GM19467 (cell line): ENCODE measurements at regions not wholly inside any gene's neighbourhood (a gene's known extent, or its start where the extent isn't known, plus 50 kb on each side); places are given as distances from the start of the nearest gene placed in this dataset.

ENCODE experiments used
- ATAC-seq: cut with Tn5 transposase; IDR thresholded peaks from one replicate; pipeline ENCODE4 v1.9.1; 2021; ENCODE audit warnings: mild to moderate bottlenecking, moderate library complexity; ENCODE audit not compliant: unreplicated experiment

GRCh38 chr12:17810399-17810798 is 279.6 kb downstream of the RERGL start:
- ATAC-seq = no peak

GRCh38 chr12:17809206-17809605 is 280.8 kb downstream of the RERGL start:
- no peak for ATAC-seq

DNA sequence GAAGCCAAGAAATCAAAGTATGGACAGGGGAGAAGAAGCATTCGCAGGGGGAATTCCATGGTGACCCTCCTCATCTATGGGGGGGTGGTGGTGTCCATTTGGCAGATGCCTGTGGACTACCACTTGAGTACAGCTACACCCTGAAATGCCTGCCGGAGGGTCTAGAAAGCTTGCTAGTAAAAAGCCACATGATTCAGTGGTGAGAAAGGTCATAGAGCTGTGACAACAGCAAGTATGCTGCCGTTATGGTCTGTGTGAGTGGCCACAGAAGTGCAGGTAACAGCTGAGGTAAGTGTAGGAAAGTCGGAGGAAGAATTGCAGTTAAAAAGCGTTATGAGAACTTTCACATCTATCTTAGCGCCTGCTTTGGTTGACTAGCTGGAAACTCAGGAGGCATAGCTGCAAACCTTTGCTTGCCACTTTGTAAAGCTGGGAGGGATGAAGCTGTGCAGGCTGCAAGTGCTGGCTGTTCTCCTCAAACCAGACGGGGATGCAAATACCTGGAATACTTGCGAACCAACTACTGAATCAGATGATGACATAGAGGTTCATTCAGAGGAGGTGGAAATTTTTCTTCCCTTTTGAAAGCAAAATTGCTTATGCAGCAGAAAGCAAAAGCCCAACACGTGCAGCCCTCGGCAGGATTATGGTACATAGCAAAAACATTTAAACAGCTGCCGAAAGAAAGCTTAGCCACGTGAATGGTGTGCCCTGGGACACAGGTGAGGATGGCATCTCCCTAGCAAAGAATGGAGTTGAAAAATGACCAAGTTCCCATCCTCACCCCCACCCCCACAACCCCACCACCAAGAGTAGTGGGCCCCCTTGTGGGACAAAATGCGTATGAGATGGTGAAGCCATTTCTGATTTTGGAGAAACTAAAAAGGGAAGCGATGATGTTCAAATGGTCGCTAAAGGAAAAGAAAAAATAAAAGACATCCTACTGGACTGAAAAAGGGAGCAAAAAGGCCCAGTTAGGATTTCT is 287.0 kb downstream of the RERGL start:
- no peak for ATAC-seq

DNA sequence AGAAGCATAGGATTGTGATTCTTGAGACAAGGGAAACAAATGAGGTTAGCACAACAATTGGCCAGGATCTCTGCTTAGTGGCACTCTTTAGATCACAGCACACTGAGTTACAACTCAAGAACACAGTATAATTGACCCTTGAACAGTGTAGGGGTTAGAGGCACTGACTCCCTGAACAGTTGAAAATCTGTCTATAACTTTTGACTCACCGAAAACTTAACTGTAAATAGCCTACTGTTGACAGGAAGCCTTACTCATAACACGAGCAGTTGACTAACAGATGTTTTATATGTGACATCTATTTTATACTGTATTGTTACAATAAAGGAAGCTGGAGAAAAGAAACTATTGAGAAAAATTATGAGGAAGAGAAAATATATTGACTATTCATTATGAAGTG is 296.1 kb downstream of the RERGL start:
- ATAC-seq = no peak

- no peak for ATAC-seq
Measured at GRCh38 chr12:17778242-17778641, 311.8 kb downstream of the RERGL start.

GRCh38 chr12:17763366-17763765 is 326.6 kb downstream of the RERGL start:
- no peak for ATAC-seq

- ATAC-seq = no peak
Measured at GRCh38 chr12:17759982-17760381, 330.0 kb downstream of the RERGL start.
